ENCODE measurements at regions not wholly inside any gene's neighbourhood (a gene's known extent, or its start where the extent isn't known, plus 50 kb on each side); places are given as distances from the start of the nearest gene placed in this dataset.
"Not testable (repeated sequence)": the region's sequence is repeated elsewhere in the genome, so short reads cannot be mapped to it uniquely, and the experiment has no call there.

DNA sequence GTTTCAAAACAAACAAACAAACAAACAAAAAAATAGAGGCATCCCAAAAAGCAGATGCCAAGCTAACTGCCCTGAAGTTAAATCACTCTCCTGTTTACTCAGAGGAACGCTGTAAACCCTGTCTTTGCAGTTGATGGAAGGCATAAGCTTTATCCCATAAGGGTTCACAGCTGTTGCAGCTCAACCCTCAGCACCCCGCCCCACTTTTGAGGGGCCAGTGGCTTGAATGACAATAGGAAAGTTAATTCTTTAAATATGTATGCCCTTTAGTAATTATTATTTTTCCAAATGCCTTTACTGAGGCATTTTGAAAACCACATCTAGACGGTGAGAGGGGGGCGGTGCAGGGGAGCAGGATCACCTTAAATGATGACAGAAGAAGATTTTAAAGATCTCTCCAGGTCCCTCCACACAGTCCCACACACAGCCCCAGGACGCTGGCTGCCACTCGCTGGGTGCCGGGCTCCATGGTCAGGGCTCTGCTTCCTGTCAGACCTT is 272.1 kb downstream of the FAM43A start:
- ATAC-seq (no peak), DNase-seq (no peak)
- no peak overlapping the region for H3K4me3 ChIP-seq
- H3K36me3 ChIP-seq (ENCODE audit: low read depth) = no peaks in the 10 kb centered on the region
- TF ChIP-seq, protein P1, sequence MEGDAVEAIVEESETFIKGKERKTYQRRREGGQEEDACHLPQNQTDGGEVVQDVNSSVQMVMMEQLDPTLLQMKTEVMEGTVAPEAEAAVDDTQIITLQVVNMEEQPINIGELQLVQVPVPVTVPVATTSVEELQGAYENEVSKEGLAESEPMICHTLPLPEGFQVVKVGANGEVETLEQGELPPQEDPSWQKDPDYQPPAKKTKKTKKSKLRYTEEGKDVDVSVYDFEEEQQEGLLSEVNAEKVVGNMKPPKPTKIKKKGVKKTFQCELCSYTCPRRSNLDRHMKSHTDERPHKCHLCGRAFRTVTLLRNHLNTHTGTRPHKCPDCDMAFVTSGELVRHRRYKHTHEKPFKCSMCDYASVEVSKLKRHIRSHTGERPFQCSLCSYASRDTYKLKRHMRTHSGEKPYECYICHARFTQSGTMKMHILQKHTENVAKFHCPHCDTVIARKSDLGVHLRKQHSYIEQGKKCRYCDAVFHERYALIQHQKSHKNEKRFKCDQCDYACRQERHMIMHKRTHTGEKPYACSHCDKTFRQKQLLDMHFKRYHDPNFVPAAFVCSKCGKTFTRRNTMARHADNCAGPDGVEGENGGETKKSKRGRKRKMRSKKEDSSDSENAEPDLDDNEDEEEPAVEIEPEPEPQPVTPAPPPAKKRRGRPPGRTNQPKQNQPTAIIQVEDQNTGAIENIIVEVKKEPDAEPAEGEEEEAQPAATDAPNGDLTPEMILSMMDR (IDR thresholded peaks at IDR 0.05) = no peak
- intact Hi-C loops (cut with DNase I, micrococcal nuclease) = no loop called here
- H3K4me1 ChIP-seq (ENCODE audit: low read depth) = no peaks in the 10 kb centered on the region
- no peaks in the 10 kb centered on the region for H3K9me3 ChIP-seq

- Histone ChIP-seq H3K36me3 (ENCODE audit: low read depth) (no peaks in the 10 kb centered on the region), H3K9me3 (no peaks in the 10 kb centered on the region), H3K4me3 (no peak overlapping the region), H3K4me1 (ENCODE audit: low read depth) (no peaks in the 10 kb centered on the region)
- no peak for DNase-seq
- ATAC-seq = no peak
- TF ChIP-seq, protein P1 (IDR thresholded peaks at IDR 0.05) = no peak
- intact Hi-C loops (cut with DNase I, micrococcal nuclease) = no loop called here
Observed at GRCh38 chr3:194959217-194959616, 273.5 kb downstream of the FAM43A start.

DNA sequence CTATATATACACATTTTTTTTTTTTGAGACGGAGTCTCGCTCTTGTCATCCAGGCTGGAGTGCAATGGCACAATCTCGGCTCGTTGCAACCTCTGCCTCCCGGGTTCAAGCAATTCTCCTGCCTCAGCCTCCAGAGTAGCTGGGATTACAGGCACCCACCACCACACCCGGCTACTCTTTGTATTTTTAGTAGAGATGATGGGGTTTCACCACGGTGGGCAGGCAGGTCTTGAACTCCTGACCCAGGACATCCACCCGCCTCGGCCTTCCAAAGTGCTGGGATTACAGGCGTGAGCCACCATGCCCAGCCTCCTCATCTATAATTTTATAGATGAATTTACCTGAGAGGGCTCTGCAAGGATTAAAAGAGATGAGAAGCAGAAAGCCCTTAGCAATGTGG is 274.0 kb downstream of the FAM43A start:
- not testable (repeated sequence) for ATAC-seq

DNA sequence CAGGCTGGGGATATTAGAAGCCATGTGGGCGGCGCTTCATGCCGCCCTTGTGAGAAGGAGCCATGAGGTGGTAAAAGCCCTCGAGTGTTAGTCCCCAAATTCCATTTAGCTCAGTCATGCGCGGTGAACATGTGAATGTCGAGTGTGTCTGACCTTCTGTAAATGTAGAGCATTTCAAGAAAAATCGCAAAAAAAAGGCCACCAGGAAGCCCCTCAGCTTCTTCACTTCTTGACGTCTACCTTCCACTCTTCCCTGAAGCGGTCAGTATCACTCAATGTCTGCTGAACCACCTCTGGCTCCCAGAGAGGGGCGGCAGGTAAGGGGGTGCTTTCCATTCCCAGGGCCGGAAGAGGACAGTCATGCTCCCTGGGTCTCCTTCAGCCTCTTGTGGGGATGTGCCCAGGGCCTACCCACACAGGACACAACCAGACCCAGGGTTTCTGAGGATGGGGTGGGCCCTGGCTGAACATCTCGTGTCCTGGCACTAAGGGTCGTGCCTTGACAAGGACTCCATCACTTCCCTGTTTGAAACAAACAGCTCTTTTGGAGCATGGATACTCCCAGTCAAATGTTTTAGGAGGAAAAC is 274.9 kb downstream of the FAM43A start:
- ATAC-seq (no peak), DNase-seq (no peak)
- intact Hi-C loops (cut with DNase I, micrococcal nuclease) = no loop called here
- Histone ChIP-seq H3K4me1 (ENCODE audit: low read depth) (no peaks in the 10 kb centered on the region), H3K9me3 (no peaks in the 10 kb centered on the region), H3K4me3 (no peak overlapping the region), H3K36me3 (ENCODE audit: low read depth) (no peaks in the 10 kb centered on the region)
- TF ChIP-seq, protein P1 (IDR thresholded peaks at IDR 0.05) = no peak

More for the DNA sequence above, 274.0 kb downstream of the FAM43A start:
- intact Hi-C loops (cut with DNase I, micrococcal nuclease); H3K4me3 ChIP-seq; DNase-seq; H3K9me3 ChIP-seq; H3K36me3 ChIP-seq (ENCODE audit: low read depth); H3K4me1 ChIP-seq (ENCODE audit: low read depth): not testable (repeated sequence)

DNA sequence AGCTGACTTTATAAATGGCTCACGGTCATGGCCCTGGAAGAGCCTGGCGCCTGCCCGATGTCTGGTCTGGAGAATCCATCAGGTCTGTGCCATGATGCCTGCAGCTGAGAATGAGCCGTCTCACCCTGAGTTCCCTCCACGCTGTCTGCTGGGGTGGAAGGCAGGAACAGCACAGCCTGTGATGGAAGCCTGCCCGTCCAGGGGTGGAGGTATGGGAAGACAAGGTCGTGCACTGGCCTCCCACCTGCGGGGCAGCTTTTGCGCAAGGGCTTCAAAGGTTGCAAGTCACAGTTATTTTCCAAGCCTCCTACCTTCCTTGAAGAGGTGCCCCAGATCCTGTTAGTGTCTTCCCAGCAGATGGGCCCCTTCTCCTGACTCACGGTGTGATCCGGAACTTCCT is 275.5 kb downstream of the FAM43A start:
- DNase-seq = no peak
- Histone ChIP-seq H3K4me1 (ENCODE audit: low read depth) (no peaks in the 10 kb centered on the region), H3K9me3 (no peaks in the 10 kb centered on the region), H3K4me3 (no peak overlapping the region), H3K36me3 (ENCODE audit: low read depth) (no peaks in the 10 kb centered on the region)
- intact Hi-C loops (cut with DNase I, micrococcal nuclease) = no loop called here
- TF ChIP-seq, protein P1 (IDR thresholded peaks at IDR 0.05) = no peak
- no peak for ATAC-seq

GRCh38 chr3:194961571-194961970 is 275.9 kb downstream of the FAM43A start:
- DNase-seq = no peak
- intact Hi-C loops (cut with DNase I, micrococcal nuclease) = no loop called here
- Histone ChIP-seq H3K36me3 (ENCODE audit: low read depth) (no peaks in the 10 kb centered on the region), H3K4me3 (no peak overlapping the region), H3K4me1 (ENCODE audit: low read depth) (no peaks in the 10 kb centered on the region), H3K9me3 (no peaks in the 10 kb centered on the region)
- no peak for ATAC-seq
- TF ChIP-seq, protein P1 (IDR thresholded peaks at IDR 0.05) = no peak
